LNCAP (cell line): ENCODE measurements at regions not wholly inside any gene's neighbourhood (a gene's known extent, or its start where the extent isn't known, plus 50 kb on each side); places are given as distances from the start of the nearest gene placed in this dataset.

Experiments
- TF ChIP-seq, protein P1 (sequence below): fragments of 450-650 bp; IDR thresholded peaks from 2 replicates; pipeline ENCODE4 v1.5.1; 2017; ENCODE audit warnings: mild to moderate bottlenecking

DNA sequence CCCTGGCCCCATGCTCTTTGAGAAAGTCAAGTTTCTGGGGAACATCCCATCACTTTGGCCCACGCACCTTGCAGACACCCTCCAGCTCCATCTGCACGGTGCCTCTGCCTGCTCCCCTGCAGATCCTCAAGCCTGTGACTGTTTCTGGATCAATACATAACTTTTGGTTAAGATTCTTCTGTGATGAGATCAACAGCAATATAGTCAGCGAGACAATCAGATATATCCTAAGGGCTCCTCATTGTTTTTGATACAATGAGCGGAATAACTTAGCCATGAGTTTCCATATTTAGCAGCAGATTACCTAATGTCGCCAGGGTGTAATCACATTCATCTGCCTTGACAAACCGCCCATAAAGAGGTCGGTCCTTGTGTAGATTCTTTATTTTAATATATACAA, 109.3 kb upstream of the MTHFD1L start:
- TF ChIP-seq, protein P1, sequence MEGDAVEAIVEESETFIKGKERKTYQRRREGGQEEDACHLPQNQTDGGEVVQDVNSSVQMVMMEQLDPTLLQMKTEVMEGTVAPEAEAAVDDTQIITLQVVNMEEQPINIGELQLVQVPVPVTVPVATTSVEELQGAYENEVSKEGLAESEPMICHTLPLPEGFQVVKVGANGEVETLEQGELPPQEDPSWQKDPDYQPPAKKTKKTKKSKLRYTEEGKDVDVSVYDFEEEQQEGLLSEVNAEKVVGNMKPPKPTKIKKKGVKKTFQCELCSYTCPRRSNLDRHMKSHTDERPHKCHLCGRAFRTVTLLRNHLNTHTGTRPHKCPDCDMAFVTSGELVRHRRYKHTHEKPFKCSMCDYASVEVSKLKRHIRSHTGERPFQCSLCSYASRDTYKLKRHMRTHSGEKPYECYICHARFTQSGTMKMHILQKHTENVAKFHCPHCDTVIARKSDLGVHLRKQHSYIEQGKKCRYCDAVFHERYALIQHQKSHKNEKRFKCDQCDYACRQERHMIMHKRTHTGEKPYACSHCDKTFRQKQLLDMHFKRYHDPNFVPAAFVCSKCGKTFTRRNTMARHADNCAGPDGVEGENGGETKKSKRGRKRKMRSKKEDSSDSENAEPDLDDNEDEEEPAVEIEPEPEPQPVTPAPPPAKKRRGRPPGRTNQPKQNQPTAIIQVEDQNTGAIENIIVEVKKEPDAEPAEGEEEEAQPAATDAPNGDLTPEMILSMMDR, result no peak

DNA sequence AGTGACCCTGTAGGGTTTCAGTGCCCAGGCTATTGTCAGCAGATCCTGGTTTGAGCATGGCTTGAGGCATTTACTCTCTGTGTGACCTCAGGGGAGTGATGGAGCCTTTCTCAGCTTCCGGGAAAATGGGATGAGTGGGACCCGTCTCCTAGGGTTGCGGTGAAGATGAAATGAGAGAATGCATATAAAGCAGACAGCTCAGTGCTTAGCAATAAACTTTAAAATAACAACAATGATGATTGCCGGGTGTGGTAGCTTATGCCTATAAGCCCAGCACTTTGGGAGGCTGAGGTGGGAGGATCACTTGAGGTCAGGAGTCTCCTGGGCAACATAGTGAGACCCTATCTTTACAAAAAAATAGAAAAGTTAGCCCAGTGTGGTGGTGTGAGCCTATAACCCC, 106.0 kb upstream of the MTHFD1L start:
- TF ChIP-seq, protein P1, result no peak

DNA sequence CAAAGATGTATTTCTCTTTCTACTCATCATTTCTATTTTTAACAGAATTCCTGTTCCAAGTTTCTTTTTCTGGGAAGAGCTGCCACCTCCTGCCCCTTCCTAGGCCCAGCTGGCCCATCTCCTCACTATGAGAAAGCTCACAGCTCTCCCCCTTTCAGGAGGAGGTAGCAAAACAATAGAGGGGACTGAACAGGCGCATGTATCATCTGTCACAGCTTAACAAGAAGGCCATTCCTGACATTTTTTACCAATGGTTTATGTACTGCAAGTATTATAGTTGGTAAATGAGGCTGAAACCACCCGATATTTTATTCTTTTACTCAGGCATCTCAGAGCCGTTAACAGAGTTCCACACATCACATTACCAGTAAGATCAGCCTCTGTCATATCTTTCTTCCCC, 103.7 kb upstream of the MTHFD1L start:
- TF ChIP-seq, protein P1, result no peak

DNA sequence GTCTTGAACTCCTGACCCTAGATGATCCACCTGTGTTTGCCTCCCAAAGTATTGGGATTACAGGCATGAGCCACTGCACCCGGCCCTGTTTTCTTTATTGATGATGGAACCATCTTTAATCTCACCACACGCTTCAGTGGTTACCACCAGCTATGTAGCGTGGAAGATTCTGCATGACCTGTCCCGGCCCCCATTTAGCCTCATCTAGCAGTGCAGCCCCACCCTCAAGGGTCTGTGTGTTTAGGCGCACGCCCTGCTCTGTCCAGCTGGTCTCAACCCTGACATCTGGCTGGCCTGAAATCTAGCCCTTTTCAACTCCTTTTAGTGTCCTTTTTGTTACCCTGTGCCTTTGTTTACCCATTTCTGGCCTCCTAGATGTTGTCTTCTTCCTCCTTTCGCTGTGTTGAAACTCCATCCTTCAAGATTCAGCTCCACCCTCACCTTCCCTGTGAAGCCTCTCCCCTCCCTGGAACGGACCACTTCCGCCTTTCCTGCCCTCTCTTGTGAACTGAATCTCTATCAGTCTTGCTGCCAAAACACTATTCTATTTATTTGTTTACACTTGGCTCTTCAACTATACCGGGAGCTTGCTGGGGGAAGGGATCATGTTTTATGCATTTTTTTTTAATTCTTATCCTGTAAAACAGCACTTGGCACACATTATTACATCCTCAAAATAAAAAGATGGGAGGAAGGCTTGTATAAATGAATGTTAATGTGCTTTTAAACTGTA, 101.0 kb upstream of the MTHFD1L start:
- TF ChIP-seq, protein P1, result no peak

DNA sequence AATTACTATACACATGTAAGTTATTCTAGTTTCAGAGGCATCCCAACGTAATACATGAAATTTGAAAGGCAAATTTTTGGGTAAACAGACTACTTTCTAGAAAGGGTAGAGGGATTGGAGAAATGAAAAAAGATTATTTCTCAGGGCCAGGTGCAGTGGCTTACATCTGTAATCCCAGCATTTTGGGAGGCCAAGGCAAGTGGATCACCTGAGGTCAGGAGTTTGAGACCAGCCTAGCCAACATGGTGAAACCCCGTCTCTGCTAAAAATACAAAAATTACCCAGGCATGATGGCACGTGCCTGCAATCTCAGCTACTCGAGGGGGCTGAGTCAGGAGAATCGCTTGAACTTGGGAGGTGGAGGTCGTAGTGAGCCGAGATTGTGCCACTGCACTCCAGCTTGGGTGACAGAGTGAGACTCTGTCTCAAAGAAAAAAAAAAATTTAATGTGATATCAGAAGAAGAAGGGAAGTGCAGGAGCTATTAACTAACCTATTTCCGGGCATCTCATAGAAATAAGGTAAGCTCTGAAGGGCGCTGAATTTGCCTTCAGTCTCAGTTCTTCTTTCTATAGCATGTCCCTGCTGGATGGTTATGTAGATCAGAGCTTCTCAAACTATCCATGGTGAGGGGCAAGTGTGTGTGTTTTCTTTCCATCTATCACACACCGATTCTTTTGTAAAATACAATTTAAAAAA, 100.3 kb upstream of the MTHFD1L start:
- TF ChIP-seq, protein P1, result no peak

DNA sequence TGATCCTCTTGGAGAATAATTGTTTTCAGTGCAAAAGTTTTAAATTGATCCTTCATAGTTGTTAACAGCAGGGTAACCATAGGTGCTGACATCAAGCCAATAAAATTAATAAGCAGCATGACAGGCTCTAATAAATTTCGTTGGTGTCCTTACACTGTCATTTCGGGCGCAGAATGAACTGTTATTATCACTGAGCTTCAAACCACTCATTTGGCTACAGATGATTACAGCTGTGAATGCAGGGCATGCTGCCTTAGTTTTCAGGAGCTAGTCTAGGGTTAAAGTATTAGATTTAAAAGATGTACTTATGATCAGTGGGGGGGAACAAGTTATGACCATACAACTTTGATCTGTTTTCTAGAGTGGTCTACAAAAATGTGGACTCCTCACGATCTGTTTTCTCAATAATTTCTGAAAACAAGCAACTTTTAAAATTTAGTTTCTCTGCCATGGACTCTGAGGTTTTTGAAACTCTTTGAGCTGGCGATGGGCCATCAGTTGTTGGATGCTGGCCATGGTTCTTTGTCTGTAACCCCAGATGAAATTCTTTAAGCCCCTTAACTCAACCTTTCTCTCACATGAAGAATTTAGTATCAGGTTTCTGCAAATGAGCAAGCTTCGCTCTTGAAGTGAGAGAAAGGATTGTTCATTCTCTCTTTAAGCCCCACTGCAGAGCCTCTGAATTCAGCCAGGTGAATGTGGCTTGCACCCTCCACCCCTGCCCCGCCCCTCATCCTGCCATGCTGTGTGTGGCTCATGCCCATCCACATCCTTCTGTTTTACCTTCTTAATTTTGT, 99.1 kb upstream of the MTHFD1L start:
- TF ChIP-seq, protein P1, result no peak

DNA sequence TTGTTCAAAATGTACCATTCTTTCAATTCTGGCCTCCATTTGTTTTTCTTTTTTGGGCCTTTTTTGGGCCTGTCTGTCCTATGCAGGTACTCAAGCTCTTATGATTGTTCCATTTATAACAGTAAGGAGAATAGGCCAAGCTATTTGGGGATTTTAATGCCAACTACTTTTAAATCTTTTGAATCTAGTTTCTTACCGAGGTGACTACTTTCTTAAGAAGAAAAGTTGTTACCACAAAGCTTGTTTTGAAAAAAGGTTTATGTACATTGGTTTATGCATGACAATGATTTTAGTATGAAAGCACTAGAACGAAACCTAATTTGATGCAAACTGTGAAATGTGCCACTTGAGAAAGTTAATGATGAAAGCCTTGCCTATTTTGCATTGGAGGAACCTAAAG, 98.3 kb upstream of the MTHFD1L start:
- TF ChIP-seq, protein P1, result no peak
